ENCODE measurements at regions not wholly inside any gene's neighbourhood (a gene's known extent, or its start where the extent isn't known, plus 50 kb on each side); places are given as distances from the start of the nearest gene placed in this dataset.
"Not testable (repeated sequence)": the region's sequence is repeated elsewhere in the genome, so short reads cannot be mapped to it uniquely, and the experiment has no call there.

- intact Hi-C loops (cut with DNase I, micrococcal nuclease), result no loop called here
- H3K36me3 Mint-ChIP-seq (ENCODE audit: low read depth), result no peaks in the 10 kb centered on the region
- no peak overlapping the region for H3K4me3 Mint-ChIP-seq
- no peaks in the 10 kb centered on the region for H3K4me1 Mint-ChIP-seq
- ATAC-seq, result no peak
- H3K27ac Mint-ChIP-seq, result no peak overlapping the region
- H3K27me3 Mint-ChIP-seq, result peaks cover 6% of the 10 kb centered on the region
- H3K9me3 Mint-ChIP-seq (ENCODE audit: low read depth), result no peaks in the 10 kb centered on the region
- no peak for DNase-seq
- ChIA-PET CTCF (interaction anchor here (0.7 kb wide), 1 partner anchor 46 kb away, joined by 3 read pairs; no protein-coding TSS in a partner anchor), POLR2A (no interaction called here)
Observed at GRCh38 chrX:3425031-3425430, 78.6 kb upstream of the MXRA5 start.

GRCh38 chrX:3420316-3420715, 73.9 kb upstream of the MXRA5 start:
- Mint-ChIP-seq H3K4me3 (no peak overlapping the region), H3K36me3 (ENCODE audit: low read depth) (no peaks in the 10 kb centered on the region), H3K27me3 (peaks cover 6% of the 10 kb centered on the region), H3K4me1 (no peaks in the 10 kb centered on the region), H3K27ac (no peak overlapping the region), H3K9me3 (ENCODE audit: low read depth) (no peaks in the 10 kb centered on the region)
- intact Hi-C loops (cut with DNase I, micrococcal nuclease), result no loop called here
- ChIA-PET CTCF (no interaction called here), POLR2A (no interaction called here)
- DNase-seq, result no peak
- no peak for ATAC-seq

- POLR2A ChIA-PET, result no interaction called here
- H3K4me3 Mint-ChIP-seq, result no peak overlapping the region
- H3K27me3 Mint-ChIP-seq, result no peaks in the 10 kb centered on the region
- H3K27ac Mint-ChIP-seq, result no peak overlapping the region
- CTCF ChIA-PET, result no interaction called here
- no peaks in the 10 kb centered on the region for H3K36me3 Mint-ChIP-seq (ENCODE audit: low read depth)
- ATAC-seq, result no peak
- H3K4me1 Mint-ChIP-seq, result no peaks in the 10 kb centered on the region
- intact Hi-C loops (cut with DNase I, micrococcal nuclease), result no loop called here
- H3K9me3 Mint-ChIP-seq (ENCODE audit: low read depth), result no peaks in the 10 kb centered on the region
- no peak for DNase-seq
Observed at GRCh38 chrX:3415011-3415410, 68.6 kb upstream of the MXRA5 start.

- DNase-seq; ATAC-seq; H3K4me3 Mint-ChIP-seq; H3K9me3 Mint-ChIP-seq (ENCODE audit: low read depth); POLR2A ChIA-PET; CTCF ChIA-PET; intact Hi-C loops (cut with DNase I, micrococcal nuclease); H3K27ac Mint-ChIP-seq; H3K36me3 Mint-ChIP-seq (ENCODE audit: low read depth); H3K4me1 Mint-ChIP-seq; H3K27me3 Mint-ChIP-seq: not testable (repeated sequence)
Observed at GRCh38 chrX:3411626-3412025, 65.2 kb upstream of the MXRA5 start.

GRCh38 chrX:3409936-3410335, 63.5 kb upstream of the MXRA5 start:
- H3K4me3 Mint-ChIP-seq; DNase-seq; CTCF ChIA-PET; H3K4me1 Mint-ChIP-seq; intact Hi-C loops (cut with DNase I, micrococcal nuclease); H3K36me3 Mint-ChIP-seq (ENCODE audit: low read depth); H3K27ac Mint-ChIP-seq; ATAC-seq; H3K27me3 Mint-ChIP-seq; H3K9me3 Mint-ChIP-seq (ENCODE audit: low read depth); POLR2A ChIA-PET: not testable (repeated sequence)

- Mint-ChIP-seq H3K27me3 (no peaks in the 10 kb centered on the region), H3K9me3 (ENCODE audit: low read depth) (no peaks in the 10 kb centered on the region), H3K27ac (no peak overlapping the region), H3K36me3 (ENCODE audit: low read depth) (no peaks in the 10 kb centered on the region), H3K4me3 (no peak overlapping the region), H3K4me1 (no peaks in the 10 kb centered on the region)
- ChIA-PET POLR2A (no interaction called here), CTCF (no interaction called here)
- ATAC-seq (no peak), DNase-seq (no peak)
- intact Hi-C loops (cut with DNase I, micrococcal nuclease), result no loop called here
Observed at GRCh38 chrX:3407781-3408180, 61.3 kb upstream of the MXRA5 start.

GRCh38 chrX:3407121-3407520, 60.7 kb upstream of the MXRA5 start:
- Mint-ChIP-seq H3K27me3 (no peaks in the 10 kb centered on the region), H3K4me3 (no peak overlapping the region), H3K4me1 (no peaks in the 10 kb centered on the region), H3K9me3 (ENCODE audit: low read depth) (no peaks in the 10 kb centered on the region), H3K27ac (no peak overlapping the region), H3K36me3 (ENCODE audit: low read depth) (no peaks in the 10 kb centered on the region)
- DNase-seq (no peak), ATAC-seq (no peak)
- POLR2A ChIA-PET, result no interaction called here
- CTCF ChIA-PET, result no interaction called here
- intact Hi-C loops (cut with DNase I, micrococcal nuclease), result no loop called here

GRCh38 chrX:3403748-3404147, 57.3 kb upstream of the MXRA5 start:
- ATAC-seq, result no peak

More at GRCh38 chrX:3403748-3404147, 57.3 kb upstream of the MXRA5 start:
- H3K36me3 Mint-ChIP-seq (ENCODE audit: low read depth), result no peaks in the 10 kb centered on the region
- no peak for DNase-seq
- H3K4me3 Mint-ChIP-seq, result no peak overlapping the region
- ChIA-PET CTCF (no interaction called here), POLR2A (no interaction called here)
- H3K27ac Mint-ChIP-seq, result no peak overlapping the region
- no peaks in the 10 kb centered on the region for H3K4me1 Mint-ChIP-seq
- H3K27me3 Mint-ChIP-seq, result no peaks in the 10 kb centered on the region
- intact Hi-C loops (cut with DNase I, micrococcal nuclease), result no loop called here
- no peaks in the 10 kb centered on the region for H3K9me3 Mint-ChIP-seq (ENCODE audit: low read depth)
